NCI-H510A (cell line): ENCODE measurements at regions not wholly inside any gene's neighbourhood (a gene's known extent, or its start where the extent isn't known, plus 50 kb on each side); places are given as distances from the start of the nearest gene placed in this dataset.

ENCODE experiments used
- DNase-seq: peaks from one replicate; lab custom pipeline; 2025; lab: John Stamatoyannopoulos, UW

GRCh38 chr4:151939670-151940069 lies 178.9 kb upstream of the GATB start:
- no peak for DNase-seq

DNA sequence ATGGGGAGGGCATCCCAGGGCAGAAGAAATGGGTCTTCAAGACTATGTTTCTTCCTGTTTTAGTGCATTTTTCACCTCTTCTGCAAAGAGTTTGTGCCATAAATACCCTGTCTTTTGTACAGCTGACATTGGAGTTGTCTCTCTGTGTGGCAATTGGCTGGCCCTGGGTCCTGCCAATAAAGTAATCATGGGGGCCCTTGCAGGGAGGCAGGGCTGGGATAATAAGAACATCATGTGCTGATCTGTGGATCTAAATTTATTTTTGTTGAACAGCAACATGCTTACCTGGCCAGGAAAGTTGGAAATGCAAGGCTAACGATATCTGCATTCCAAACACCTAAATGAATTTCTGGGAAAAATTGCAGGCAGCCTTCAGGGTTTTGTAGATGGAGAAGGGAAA lies 174.6 kb upstream of the GATB start:
- no peak for DNase-seq

DNA sequence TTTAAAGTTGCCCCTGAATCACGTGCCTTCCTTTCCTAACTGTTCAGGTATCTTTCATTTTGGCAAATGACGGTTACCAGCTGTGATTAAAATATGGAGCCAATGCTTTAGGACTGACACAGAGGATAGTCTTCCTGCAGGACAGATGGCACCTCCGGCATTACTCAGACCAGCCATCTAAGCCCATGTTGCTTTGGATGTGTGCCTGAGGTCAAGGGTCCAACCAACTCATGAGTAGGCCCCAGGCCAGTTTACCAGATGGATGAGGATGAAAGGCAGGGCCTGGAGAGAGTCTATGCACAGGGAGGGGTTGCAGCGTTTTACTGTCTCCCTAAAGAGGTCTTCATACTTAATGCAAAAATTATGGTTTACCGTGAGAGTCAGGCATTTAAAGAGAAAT lies 174.0 kb upstream of the GATB start:
- no peak for DNase-seq

DNA sequence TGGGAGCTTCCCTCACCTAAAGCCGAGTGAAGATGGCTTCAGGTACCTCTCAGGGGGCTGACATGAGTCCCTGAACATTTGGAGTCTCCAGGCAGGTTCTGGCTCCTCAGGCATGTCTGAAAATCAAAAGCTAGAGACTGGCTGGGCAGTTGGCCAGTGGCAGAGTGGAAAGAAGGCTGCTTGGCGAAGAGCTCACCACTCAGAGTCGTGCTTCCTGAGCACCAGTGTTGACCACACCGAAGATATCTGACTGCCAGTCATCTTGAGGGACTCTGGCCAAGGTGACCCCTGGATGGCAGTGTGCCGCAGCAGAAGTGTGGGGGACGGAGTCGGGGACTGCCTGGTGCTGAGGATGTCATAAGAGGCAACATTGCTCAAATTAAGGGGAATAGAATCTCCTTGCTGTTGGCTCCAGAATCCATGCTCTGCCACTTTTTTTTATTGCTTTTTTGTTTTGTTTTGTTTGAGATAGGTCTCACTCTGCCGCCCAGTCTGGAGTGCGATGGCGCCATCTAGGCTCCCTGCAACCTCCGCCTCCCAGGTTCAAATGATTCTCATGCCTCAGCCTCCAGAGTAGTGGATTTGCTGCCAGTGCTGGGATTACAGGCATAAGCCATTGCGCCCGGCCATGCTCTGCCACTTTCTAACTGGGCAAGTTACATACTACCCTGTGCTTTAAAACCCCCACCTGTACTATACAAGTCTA lies 172.5 kb upstream of the GATB start:
- DNase-seq = no peak

- no peak for DNase-seq
Measured at GRCh38 chr4:151931563-151931962, 170.8 kb upstream of the GATB start.

GRCh38 chr4:151930372-151930771 lies 169.6 kb upstream of the GATB start:
- DNase-seq = no peak

DNA sequence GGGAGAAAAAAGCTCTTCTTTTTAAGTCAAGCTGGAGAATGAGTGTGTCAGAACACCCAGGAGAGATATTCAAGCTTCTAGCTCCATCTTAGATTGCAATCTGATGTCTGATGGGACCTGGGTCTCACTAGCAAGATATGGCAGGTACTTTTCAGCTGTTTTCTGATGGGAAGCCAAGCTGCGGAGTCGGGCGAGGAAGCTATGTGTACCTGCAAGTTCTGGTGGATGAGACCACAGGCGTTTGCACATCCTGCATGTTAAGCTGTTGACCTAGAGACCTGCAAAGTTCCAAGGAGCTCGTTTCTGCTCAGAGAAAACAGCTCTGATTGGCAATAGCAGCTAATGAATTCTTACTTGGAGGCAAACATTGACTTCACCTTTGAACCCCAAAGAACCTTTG lies 167.3 kb upstream of the GATB start:
- no peak for DNase-seq

GRCh38 chr4:151922811-151923210 lies 162.0 kb upstream of the GATB start:
- DNase-seq = no peak

DNA sequence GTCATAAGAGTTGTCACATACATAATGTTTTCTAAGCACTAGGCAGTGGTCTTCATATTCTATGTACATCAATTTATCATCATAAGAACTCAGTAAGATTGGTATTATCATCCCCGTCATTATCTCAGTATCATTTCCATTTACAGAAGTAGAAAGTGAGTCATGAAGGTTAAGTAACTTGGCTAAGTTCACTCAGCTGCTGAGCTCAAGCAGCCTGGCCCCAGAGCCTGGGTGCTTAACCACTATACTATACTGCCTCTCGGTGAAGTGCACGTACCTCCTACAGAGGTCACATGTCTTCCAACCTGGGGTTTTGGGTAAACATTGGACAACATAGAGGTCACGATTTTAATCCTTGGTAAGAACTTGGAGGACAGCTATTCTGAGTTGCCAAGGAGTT lies 161.5 kb upstream of the GATB start:
- DNase-seq = no peak

DNA sequence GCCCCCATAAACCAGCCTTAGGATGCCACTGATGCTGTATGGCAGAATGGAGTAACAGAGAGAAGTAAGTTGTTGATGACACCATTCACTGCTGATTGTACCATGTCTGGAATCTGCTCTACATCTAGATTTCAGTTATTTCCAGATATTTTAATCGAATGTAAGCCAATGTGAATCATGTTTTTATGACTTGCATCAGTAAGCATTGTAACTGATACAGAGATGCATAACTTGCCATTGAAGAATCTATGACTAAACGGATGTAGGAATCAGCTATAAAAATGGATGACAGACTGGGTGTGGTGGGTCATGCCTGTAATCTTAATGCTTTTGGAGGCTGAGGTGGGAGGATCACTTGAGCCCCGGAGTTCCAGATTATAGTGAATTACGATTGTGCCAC lies 161.0 kb upstream of the GATB start:
- no peak for DNase-seq

DNA sequence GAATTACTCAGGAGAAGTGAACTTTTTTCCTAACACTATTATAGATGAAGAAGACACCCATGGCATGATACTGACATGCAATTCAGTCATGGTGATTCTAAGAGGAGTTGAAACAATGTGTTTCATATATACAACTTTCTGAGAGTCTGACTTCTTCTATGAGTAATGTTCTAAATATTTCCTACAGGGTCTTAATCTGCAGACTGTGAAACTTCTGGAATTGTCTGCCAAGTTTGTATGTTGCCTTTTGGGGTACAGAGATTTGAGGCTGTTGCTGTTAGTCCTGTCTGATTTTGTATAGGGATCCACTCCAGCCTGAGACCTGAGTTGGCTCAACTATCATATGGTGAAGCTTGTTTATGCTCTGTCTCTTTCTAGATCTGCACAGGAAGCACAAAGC lies 160.6 kb upstream of the GATB start:
- no peak for DNase-seq

- DNase-seq = no peak
Measured at GRCh38 chr4:151917145-151917734, 156.4 kb upstream of the GATB start.

DNA sequence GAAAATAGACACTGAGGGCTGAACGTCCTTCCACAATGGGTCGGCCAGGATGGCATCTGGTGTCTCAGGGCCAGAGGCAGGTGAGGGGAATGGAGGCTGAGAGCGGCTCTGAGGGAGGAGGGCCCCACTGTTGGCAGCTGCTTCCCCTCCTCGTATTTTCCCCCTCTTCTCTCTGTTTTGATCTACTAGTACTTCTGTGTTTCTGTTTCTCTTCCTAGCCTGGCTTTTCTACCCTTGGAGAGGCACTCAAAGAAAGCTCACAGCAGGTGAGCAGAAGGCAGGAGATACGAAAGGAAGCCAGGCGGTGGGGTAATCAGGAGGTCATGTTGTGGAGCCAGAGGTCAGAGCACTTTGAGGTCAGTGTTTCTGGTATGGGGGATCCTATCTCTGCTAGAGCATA lies 151.8 kb upstream of the GATB start:
- DNase-seq = no peak

GRCh38 chr4:151911970-151912369 lies 151.2 kb upstream of the GATB start:
- DNase-seq = no peak

- DNase-seq = no peak
Measured at GRCh38 chr4:151908734-151909497, 148.1 kb upstream of the GATB start.

DNA sequence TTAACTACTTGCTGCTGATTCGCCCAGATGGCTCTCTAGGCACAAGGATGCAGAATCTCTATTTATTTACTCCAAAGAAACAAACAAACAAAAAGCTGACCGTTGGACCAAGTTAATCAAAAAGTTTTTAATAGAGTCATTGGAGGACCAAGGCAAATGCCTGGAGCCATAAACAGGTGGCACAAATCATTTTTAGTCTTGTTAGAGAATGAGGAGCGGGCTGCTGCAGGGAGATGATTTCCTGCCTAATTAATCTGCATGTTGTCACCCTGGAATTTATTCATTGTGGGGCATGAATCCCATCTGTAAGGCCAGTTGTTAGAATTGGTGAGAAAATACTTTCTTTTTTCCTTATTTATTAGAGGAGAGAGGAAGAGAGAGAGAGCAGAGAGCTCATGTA lies 147.4 kb upstream of the GATB start:
- no peak for DNase-seq

DNA sequence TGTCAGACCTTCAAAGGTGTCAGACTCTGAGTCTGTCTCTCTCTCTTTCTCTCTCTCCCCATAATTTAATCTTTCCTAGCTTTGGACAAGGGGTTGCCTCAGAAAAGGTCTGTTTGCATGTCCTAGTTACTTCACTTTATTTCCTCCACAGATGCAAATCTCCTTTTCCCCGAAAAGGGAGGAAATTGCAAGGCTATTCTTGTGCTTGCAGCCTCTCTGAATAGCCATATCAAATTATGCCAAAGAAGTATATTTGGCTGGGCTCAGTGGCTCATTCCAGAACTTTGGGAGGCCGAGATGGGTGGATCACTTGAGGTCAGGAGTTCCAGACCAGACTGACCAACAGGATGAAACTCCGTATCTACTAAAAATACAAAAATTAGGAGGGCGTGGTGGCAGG lies 145.6 kb upstream of the GATB start:
- DNase-seq = no peak

GRCh38 chr4:151905197-151905596 lies 144.4 kb upstream of the GATB start:
- DNase-seq = no peak

DNA sequence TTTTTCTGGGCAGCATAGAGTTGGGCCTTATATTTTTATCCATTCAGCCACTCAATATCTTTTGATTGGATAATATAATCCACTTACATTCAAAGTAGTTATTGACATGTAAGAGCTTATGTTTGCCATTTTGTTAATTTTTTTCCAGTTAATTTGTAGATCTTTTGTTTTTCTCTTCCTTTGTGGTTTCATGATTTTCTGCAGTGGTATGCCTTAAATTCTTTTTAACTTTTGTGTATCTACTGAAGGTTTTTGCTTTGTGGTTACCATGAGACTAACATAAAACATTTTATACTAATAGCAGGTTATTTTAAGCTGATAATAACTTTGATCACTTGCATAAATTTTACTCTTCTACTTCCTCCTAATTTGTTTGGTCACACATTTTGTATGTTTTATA lies 140.8 kb upstream of the GATB start:
- no peak for DNase-seq

- no peak for DNase-seq
Measured at GRCh38 chr4:151896880-151897279, 136.1 kb upstream of the GATB start.

- no peak for DNase-seq
Measured at GRCh38 chr4:151895671-151896070, 134.9 kb upstream of the GATB start.

- DNase-seq = no peak
Measured at GRCh38 chr4:151894246-151894645, 133.4 kb upstream of the GATB start.

DNA sequence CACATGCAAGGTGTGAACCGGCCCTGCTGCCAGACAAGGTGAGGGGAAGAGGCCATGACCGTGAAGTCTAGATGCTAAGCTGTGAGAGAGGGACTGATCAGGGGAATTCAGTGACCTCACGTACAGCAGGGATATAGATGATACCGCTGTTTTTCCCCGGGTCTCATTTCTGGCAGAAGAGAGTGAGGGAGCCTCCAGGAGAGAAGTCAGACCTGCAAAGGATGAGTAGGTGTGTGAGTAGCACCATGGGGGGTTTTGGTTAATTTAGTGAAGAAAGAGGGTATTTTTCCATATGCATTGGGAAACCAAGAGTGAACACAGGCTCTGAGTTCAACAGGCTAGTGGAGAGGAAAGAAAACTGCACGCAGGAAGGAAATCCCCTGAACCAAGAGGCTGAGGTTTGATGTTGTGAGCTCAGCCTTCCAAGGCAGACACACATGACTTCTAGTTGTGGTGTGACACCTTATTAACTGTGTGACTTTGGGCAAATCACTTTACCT lies 127.6 kb upstream of the GATB start:
- no peak for DNase-seq
